Epithelial cell of esophagus (primary cell): ENCODE measurements at regions not wholly inside any gene's neighbourhood (a gene's known extent, or its start where the extent isn't known, plus 50 kb on each side); places are given as distances from the start of the nearest gene placed in this dataset.

Experiments
- DNase-seq: peaks from one replicate; pipeline ENCODE4 v3.0.0; 2010; ENCODE audit warnings: low read depth
- H3K4me3 ChIP-seq: 2 replicates; pipeline ENCODE4 v1.5.1; 2011; ENCODE audit warnings: mild to moderate bottlenecking, low read length, control low read depth
- CTCF ChIP-seq: IDR thresholded peaks from 2 replicates; pipeline ENCODE4 v1.5.1; 2011; ENCODE audit warnings: low read depth, mild to moderate bottlenecking, low read length, control low read depth, inconsistent platforms; ENCODE audit not compliant: insufficient read depth; ENCODE audit errors: missing control alignments

- no peak for TF ChIP-seq CTCF
- DNase-seq = peak; percentile 33
These were observed 547.6 kb downstream of the HAO1 start for GRCh38 chr20:7392542-7393206.

DNA sequence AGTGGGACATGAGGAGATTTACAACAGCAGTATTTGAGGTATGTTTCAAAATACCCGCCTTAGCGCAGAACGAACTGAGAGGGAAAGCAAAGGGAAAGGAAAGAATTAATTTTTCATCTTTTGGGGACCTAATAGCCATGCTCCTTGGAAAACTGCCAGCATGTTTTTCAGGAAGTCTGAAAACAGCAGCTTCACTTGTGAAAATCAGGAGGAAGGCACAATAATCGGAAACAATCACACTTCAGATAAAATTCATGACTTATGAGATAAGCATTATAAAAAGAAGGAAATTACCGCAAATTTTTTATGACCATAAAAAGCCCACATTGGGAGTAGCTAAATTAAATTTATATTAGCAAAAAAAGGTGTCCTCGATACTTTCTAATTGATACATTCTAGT lies 541.1 kb downstream of the HAO1 start:
- TF ChIP-seq CTCF = no peak
- no peak overlapping the region for H3K4me3 ChIP-seq
- DNase-seq = no peak

More at GRCh38 chr20:7392542-7393206, 547.6 kb downstream of the HAO1 start:
- H3K4me3 ChIP-seq = no peak overlapping the region

DNA sequence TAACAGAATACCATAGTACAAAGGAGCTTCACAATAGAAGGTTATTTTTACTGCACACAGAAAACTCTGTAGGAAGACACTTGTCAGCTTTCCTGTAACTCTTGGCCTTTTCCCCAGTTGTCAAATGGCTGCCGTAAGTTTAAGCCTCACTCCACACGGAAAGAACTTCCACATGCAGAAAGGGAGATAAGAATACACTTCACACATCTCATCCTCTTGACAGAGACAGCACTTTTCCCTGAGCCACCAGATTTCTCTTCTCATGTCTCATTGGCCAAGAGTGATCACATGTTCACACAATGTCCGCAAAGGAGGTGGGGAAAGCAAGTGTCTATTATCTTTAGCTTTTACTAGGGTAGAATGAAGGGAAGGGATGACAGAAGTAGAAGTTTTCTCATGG lies 540.7 kb downstream of the HAO1 start:
- no peak overlapping the region for H3K4me3 ChIP-seq
- TF ChIP-seq CTCF = no peak
- DNase-seq = no peak

DNA sequence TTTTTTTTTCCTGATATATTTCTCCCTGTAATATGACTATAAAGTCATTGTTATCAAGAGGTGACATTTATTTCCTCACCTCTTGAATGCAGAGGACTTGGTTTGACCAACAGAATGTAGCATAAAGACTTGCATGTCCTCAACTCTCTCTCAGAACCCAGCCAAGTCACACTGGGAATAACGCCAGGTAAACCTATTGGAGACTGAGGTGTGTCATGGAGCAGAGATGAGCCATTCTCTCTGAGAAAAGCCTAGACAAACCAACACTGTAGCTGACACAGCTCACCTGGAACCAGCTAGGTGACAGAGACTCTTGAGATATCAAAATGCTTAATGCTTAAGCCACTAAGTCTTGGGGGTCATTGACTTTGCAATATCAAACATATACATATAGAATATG lies 533.6 kb downstream of the HAO1 start:
- peak; percentile 63 for DNase-seq
- H3K4me3 ChIP-seq = no peak overlapping the region
- TF ChIP-seq CTCF = no peak

- no peak overlapping the region for H3K4me3 ChIP-seq
- TF ChIP-seq CTCF = no peak
These were observed 530.1 kb downstream of the HAO1 start for GRCh38 chr20:7410150-7410549.

DNA sequence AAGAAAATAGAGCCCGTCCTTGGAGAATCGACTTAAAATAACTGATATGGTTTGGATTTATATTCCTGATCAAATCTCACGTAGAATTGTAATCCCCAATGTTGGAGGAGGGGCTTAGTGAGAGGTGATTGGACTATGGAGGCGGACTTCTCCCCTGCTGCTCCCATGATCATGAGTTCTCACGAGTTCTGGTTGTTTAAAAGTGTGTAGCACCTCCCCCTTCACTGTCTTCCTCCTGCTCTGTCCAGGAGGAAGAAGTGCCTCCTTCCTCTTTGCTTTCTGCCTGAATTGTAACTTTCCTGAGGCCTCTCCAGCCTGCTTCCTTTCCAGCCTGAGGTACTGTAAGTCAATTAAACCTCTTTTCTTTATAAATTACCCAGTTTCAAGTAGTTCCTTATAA lies 529.2 kb downstream of the HAO1 start:
- no peak overlapping the region for H3K4me3 ChIP-seq
- no peak for TF ChIP-seq CTCF
- DNase-seq = no peak

More at GRCh38 chr20:7410150-7410549, 530.1 kb downstream of the HAO1 start:
- peak; percentile 9 for DNase-seq

- no peak for DNase-seq
- TF ChIP-seq CTCF = no peak
- H3K4me3 ChIP-seq = no peak overlapping the region
These were observed 524.8 kb downstream of the HAO1 start for GRCh38 chr20:7415427-7415826.
